Skeletal muscle cell (primary cell): ENCODE measurements at regions not wholly inside any gene's neighbourhood (a gene's known extent, or its start where the extent isn't known, plus 50 kb on each side); places are given as distances from the start of the nearest gene placed in this dataset.
"Not testable (repeated sequence)": the region's sequence is repeated elsewhere in the genome, so short reads cannot be mapped to it uniquely, and the experiment has no call there.

Experiments used
- DNase-seq: peaks from one replicate; pipeline ENCODE4 v3.0.0-alpha.2; 2010; ENCODE audit warnings: low read depth
- H3K4me3 ChIP-seq: 2 replicates; pipeline ENCODE4 v1.5.1; 2011; ENCODE audit warnings: low read depth, mild to moderate bottlenecking, control low read depth, low read length, moderate library complexity

DNA sequence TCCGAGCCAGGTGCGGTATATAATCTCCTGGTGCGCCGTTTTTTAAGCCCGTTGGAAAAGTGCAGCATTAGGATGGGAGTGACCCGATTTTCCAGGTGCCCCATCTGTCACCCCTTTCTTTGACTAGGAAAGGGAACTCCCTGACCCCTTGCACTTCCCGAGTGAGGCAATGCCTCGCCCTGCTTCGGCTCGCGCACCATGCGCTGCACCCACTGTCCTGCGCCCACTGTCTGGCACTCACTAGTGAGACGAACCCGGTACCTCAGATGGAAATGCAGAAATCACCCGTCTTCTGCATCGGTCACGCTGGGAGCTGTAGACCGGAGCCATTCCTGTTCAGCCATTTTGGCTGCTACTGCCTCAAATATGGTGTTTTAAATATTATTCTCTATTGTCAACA is 198.0 kb downstream of the MEIS1 start:
- DNase-seq, H3K4me3 ChIP-seq: not testable (repeated sequence)

DNA sequence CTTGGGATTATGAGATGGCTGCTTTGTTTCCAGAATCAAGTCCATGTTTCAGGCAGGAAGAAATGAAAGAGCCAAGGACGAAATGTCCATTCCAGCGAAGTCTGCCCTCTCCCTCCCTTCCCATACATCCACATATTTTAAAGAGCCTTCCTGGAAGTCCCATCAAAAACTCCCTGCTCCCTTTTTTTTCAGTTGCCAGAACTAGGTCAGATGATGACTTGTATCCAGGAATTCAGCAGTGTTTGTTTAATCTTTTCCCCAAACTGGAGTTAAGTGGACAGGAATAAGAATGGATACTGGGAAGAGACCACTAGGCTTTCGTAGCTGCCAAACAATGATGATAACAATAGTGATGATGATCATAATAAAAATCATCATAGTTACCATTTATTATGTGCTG is 198.7 kb downstream of the MEIS1 start:
- no peak for DNase-seq
- no peak overlapping the region for H3K4me3 ChIP-seq

DNA sequence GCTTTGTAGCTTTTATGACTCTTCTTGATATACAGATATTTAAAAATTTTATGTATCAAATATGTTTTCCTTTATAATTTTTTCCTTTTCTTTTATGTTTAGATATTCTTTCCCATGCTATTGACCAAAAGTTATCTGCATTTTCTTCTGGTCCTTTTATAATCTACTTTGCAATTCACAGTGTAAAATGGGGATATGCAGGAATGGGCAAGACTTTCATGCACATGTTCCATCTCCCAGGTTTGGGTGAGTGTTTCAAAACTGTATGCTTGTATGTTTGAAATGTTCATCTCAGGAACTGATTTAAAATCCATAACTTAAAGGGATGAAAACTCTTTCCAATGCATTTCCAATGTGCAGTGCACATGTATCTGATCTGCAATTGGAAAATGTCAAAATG is 199.9 kb downstream of the MEIS1 start:
- no peak for DNase-seq
- H3K4me3 ChIP-seq: no peak overlapping the region

DNA sequence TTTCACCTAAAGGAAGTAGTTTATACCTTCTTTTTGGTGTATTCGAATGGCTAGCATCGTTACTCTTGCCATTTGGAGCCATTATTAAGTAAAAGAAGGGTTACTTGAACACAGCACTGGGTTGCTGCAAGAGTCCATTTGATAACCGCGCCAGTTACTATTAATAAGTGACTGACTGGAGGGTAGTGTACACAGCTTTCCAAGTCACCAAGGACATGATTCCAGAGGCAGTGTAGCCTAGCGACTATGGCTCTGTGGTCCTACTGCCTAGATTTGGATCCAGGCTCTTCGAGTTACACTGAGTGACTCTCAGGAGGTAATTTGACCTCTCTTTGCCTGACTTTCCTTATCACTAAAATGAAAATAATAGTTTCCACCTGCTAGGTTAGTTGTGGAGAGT is 206.8 kb downstream of the MEIS1 start:
- no peak overlapping the region for H3K4me3 ChIP-seq
- no peak for DNase-seq

DNA sequence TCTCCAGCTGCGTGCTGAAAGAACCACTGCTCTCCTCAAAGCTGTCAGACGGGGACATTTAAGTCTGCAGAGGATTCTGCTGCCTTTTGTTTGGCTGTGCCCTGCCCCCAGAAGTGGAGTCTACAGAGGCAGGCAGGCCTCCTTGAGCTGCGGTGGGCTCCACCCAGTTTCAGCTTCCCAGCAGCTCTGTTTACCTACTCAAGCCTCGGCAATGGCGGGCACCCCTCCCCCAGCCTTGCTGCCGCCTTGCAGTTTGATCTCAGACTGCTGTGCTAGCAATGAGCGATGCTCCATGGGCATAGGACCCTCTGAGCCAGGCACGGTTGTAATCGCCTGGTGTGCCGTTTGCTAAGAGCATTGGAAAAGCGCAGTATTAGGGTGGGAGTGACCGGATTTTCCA is 213.2 kb downstream of the MEIS1 start:
- not testable (repeated sequence) for DNase-seq, H3K4me3 ChIP-seq

DNA sequence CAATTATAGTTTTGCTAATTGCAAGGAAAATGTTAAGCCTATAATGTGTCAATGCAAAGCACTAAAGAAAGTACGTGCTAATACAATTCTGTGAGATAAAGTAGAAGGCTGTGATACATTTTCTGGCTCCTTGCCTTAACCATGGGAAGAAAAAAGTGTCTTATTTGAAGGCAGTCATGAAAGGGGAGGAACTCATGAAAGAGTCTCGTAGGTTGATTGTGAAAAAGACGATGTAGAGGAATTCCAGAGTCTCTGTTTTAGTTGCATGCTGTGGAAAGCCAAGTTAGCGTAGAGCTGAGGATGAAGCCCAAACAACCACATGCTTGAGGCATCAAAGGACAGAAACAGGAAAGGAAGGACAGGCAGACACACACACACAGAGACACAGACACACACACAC is 214.1 kb downstream of the MEIS1 start:
- no peak overlapping the region for H3K4me3 ChIP-seq
- no peak for DNase-seq

DNA sequence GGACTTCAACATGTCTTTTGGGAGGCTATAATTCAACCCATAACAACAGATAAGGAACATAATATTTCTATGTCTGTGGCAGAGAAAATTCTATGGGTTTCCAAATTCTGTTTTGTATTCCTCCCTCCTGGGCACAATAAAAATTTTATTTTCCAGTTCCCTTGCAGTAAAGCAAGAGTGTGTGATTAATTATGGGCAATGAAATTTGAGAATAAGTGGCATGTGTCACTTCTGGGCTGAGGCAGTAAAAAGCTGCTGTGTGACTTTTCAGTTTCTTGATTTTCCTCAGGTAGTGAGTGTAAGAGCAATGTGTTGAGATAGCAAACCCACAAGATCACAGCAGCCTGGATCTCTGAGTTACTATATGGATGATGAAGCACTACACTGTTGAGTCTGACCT is 216.4 kb downstream of the MEIS1 start:
- DNase-seq: no peak

DNA sequence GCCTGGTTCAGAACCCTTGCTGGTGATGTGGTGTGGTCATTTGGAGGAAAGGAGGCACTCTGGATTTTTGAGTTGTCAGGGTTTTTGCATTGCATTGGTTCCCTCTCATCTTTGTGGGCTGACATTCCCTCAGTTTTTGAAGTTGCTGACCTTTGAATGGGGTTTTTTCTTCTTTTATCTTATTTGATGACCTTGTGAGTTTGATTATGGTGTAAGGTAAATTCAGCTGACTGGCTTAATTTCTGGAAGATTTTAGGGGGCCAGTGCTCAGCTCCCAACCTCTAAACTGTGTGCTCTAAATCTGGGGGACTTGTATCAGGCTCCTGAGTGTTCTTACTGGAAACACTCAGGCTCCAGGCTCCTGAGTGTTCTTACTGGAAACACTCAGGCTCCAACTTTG is 225.9 kb downstream of the MEIS1 start:
- DNase-seq: no peak
- no peak overlapping the region for H3K4me3 ChIP-seq

More for the DNA sequence above, 216.4 kb downstream of the MEIS1 start:
- no peak overlapping the region for H3K4me3 ChIP-seq

DNA sequence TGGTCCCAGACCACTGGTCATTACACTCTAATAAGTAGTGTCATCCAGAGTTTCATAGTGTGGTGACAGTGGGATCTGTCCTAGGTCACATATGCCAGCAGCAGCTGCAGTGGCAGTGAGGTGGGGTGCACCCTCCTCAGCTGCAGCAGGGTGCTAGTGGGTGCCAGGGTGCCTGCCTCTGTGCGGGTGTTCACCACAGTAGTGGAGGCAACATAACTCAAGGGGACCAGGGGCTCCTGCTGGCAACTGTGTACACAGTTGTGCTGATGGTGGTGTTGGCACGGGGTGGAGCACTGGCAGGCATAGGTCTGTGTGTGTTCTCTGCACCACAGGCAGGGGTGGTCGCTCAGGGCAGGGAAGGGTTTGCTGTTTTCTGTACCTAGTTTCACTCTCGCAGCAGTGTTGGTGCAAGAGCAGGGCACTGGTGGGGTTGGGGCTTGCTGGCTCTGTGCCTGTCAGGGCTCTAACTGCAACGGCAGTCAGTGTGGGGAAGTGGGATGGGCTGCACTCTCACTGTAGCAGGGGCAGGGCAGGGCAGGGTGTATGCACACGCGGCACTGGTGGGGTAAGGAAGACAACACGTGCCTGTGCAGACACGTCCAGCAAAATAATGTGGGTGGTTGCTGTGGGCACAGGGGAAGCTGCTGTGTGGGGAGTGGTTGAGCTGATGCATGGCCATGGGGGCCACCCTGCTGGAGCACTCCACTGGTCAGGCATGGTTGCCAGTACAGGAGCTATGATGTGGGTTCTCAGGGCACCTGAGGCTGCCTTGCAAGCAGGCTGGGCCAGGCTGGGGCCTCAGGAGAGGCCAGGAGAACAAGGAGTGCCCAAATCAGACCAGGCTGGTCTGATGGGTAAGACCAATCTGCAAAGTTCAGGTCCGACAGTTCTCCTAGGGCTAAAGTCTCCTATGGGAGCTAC is 226.6 kb downstream of the MEIS1 start:
- no peak overlapping the region for H3K4me3 ChIP-seq
- DNase-seq: no peak

DNA sequence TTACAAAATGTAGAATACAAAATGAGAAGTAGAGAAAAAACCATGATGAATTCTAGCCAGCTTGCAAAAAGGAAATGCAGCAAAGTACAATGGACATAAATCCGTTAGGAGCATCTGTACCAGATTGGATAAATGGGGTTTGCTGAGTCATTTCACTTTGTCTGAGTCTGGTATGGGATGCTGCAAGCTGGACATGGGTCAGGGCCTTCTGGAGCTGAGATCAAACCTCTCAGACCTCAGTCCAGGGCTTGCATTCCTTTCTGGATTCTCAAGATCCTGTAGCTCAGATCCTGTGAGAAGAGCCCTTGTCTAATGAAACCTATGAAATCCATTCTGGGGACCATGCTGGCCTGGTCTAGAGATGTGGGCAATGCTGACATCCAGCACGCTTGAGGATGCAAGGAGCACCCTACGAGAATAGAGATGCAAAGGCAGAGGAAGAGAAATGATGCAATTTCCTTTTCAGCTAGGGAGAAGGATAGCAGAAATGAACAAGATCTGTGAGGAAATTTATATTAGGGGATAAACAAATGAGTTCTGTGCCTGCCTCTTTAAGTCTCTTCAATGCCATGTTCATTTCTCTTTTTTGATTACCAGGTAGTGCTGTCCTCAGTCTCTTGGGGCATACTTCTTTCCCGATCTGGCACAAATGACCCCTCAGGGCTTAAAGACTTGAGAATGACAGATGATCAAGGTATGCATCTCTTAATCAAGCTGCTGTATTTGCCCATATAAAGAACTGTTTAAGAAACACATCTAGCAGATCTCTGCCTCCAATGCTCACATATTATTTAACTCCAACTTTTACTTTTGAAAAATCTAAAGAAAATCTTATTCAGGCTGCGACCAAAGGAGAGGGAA is 230.4 kb downstream of the MEIS1 start:
- peak; percentile 20 for DNase-seq
- no peak overlapping the region for H3K4me3 ChIP-seq

DNA sequence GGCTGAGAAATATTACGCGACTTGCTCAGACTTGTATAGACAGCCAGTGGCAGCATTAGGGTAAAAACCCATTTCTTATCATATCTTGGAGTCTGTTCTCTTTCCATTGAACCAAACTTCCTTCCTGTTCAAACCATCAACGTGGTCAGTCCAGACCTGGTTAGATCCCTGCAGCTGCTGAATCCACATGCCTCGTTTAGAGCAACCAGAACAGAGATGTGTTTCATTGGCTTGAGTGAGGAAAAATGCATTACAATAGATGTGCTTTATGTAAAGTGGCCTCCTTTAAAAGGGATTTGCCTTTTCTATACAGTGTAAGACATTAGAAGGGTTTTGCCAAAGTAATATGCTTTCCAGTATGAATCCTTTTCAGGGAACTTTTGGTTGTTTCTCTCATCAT is 232.4 kb downstream of the MEIS1 start:
- DNase-seq: no peak
- no peak overlapping the region for H3K4me3 ChIP-seq

DNA sequence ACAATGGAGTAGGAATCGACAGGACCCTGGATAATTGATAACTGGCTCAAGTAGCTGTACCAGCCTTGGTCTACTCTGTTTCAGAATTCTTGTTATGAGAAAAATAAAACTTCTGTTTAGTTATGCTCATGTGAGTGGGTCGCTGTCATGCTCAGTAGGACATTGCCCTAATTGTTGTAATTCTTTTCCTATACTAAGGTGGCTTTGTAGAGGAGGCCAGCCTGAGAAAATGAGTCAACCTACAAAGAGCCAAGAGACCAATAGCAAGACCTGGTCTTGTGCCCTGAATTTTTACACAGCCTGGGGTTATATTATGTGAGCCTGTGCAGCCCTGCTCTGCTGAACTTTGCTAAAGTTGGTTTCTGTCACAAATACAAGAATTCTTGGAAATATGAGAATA is 238.4 kb downstream of the MEIS1 start:
- no peak overlapping the region for H3K4me3 ChIP-seq
- no peak for DNase-seq

DNA sequence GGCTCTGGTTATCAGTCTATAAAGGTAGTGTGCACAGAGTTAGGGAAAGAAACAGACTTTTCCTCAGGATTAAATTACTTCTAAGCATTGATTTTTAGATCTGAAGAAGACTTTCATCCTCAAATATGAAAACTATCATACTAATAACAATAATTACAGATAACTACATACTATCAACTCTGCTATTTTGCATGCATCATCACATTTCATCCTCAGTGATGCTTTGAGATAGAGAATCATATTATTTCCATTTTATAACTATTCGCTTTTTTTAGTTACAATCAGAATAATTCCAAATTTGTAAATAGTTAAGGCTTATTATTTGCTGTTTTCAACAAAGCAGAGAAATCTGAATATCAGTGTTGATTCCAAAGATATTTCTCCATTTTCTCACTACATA is 239.2 kb downstream of the MEIS1 start:
- no peak for DNase-seq
- no peak overlapping the region for H3K4me3 ChIP-seq

DNA sequence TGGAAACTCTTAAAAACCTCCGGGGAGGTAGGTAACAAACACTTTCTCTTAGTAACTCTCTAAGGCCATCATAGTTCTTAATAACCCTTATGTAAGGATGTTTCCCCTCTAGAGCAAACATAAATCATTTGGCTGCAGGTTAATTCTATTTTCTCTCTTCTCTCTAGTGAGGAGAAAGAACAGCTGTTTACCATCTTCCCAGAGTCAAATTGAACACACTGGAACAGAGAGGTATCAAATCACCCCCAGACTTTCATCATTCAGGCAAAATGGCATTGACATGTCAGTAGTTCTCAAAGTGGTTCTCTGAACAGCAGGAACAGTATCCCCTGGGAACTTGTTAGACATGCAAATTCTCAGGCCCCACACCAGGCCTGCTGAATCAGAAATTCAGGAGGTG is 240.7 kb downstream of the MEIS1 start:
- no peak for DNase-seq
- no peak overlapping the region for H3K4me3 ChIP-seq

DNA sequence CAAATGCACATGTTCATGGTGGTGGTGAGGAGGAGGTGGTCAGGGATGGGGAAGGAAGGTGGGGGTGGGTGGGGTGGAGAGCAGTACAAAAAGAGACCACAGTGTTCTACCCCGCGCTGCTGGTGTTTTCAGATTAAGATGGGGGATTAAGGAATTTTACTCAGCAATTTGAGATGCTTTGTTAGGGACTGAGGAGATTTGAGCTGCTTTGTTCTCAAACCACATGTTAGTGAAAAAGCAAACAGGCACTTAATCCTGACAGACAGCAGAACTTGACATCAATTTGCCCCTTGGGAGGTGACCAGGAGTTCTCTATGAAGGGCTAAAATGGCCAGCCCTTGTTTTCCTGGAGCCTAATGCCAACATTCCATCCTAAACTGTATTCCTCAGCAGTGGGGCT is 244.5 kb downstream of the MEIS1 start:
- H3K4me3 ChIP-seq: no peak overlapping the region
- peak; percentile 5 for DNase-seq

DNA sequence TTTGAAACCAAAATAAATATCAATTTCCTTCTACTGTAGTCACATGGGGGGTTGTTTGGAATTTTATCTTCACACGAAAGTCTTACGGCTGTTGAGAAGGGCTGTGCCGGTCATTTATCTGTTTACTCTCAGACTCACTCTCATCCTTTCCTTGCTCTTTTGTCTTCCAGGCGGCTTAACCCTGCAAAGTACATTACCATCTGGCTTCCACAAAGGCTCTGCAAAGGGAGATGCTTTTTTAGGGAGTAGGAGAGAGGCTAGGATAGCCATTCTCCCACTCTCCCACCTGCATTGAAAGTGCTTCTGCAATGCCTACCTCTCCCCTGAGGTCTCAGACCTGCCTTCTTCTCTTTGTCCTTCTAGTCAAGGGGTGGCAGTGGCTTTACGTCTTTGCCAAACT is 247.6 kb downstream of the MEIS1 start:
- H3K4me3 ChIP-seq: no peak overlapping the region
- no peak for DNase-seq

DNA sequence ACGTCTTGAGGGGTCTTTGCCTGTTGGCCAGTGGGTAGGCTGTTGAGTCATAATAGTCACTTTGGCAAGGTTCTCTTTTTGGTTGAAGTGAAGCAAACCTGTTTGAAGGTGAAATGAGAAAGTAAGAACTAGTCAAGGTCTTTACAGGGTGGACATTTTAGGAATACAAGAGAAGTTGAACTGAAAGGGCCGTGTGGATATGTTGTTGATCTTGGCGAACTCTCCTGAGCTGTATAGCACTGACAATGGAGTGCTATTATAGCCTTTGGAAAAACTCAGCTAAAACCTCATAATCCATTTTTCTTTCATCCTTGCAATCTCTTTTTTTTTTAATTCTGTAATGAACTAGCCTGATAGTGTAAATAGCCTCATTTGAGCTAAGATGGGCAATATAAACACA is 248.1 kb downstream of the MEIS1 start:
- H3K4me3 ChIP-seq: no peak overlapping the region
- no peak for DNase-seq

DNA sequence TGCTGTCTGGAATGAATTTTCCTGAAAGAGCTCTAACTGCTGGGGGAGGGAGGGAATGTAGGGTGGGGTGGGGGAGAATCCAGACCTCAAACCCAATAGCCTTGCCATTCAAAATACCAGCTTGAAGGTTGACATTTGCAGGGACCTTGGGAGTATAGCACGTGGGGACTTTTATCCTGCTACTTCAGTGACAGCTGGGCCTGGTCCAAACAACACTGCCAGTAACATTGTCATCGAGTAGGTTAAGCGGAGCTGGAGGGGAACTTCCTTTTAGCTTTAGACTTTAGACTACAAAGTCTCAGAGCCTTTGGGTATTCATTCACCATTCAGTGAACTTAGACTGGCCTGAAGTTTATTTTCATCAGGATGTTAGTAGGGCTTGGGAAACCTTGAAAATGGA is 248.7 kb downstream of the MEIS1 start:
- no peak for DNase-seq
- H3K4me3 ChIP-seq: no peak overlapping the region

DNA sequence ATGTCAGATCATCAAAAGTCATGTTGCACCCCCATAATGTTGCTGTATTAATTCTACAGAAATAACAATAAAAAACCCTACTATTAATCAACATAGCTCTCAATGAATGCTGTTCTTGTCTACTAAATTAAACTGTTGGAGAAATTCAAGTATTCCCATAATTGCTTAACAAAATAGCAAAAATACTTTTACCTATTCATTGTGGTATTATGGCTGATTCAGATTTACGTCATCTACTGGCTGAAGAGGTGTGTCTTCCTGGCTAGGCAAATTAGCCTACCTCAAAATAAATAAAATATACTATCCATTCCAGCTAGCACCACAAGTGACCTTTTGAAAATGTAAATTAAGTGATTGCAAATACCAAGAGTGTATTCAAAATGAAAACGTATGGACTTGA is 249.4 kb downstream of the MEIS1 start:
- no peak for DNase-seq
- H3K4me3 ChIP-seq: no peak overlapping the region

DNA sequence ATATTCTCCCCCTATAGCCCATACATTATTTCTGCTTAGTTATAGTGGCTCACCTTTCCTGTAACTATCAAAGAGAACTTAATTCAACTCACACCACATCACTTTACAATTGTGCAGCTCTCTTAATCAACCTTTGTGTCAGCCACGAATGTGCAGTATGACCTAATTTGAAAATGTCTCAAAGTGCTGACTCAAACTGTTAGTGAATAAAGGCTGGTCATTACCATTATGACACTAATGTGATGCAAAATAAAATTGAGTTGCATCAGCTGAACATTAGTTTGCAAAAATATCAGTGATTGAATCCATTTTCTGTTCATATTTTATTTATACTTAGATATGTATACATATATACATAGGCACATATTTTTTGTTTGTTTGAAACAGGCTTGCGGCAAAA is 251.8 kb downstream of the MEIS1 start:
- no peak overlapping the region for H3K4me3 ChIP-seq
- DNase-seq: peak; percentile 6

DNA sequence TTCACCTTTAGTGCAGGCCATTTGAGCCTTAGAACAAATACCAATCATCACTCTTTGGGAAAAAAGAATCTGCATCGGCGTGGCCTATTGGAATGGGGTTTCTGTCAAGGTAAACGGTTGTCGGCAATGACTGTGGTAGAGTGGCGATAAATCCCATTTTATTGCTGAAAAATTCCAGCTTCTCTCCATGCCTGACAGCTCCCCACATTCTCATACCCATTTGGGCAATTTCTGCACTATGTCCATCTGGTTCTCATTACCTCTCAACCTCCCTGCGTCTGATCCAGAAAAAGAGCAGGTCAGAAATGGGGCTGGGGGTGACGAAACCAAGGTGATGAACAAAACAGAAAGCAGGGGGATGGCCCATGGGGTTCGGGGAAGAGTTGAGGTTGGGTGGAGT is 254.0 kb downstream of the MEIS1 start:
- no peak for DNase-seq
- no peak overlapping the region for H3K4me3 ChIP-seq
